IMR-90 (cell line): ENCODE measurements at regions not wholly inside any gene's neighbourhood (a gene's known extent, or its start where the extent isn't known, plus 50 kb on each side); places are given as distances from the start of the nearest gene placed in this dataset.

Experiments used
- ATAC-seq: fragments of 200-7000 bp; cut with Tn5 transposase; 2 replicates; pipeline ENCODE4 v1.9.1; 2020; ENCODE audit warnings: low read depth, mild to moderate bottlenecking, moderate library complexity
- BruUV-seq: library from RNA; stranded (reverse); fragments of 400-500 nt; replicated peaks from 2 replicates; lab custom pipeline; 2021; lab: Mats Ljungman, UMichigan
- CTCF ChIA-PET: fragments of 300-600 bp; formaldehyde crosslinking; extraction: SDS; loops from one replicate; lab custom pipeline; 2021; ENCODE audit warnings: antibody characterized with exemption; lab: Yijun Ruan, JAX
- POLR2A ChIA-PET: fragments of 300-600 bp; sonication (Branson Sonifier 250); formaldehyde crosslinking; loops from one replicate; lab custom pipeline; 2022; ENCODE audit warnings: antibody characterized with exemption; ENCODE audit not compliant: unreplicated experiment; lab: Charles Lee
- DNase-seq: peaks from one replicate; pipeline ENCODE4 v3.0.0; 2013
- H2AFZ ChIP-seq: replicated peaks from 2 replicates; pipeline ENCODE3; 2013; ENCODE audit warnings: low read length, mild to moderate bottlenecking; ENCODE audit not compliant: poor library complexity
- H2AK5ac ChIP-seq: 2 replicates; pipeline ENCODE4 v1.6.1; 2013; ENCODE audit warnings: low read depth, low read length, inconsistent platforms
- H2AK9ac ChIP-seq: replicated peaks from 2 replicates; pipeline ENCODE3; 2013; ENCODE audit warnings: mild to moderate bottlenecking, low read depth, low read length, moderate library complexity; ENCODE audit not compliant: poor library complexity
- H2BK120ac ChIP-seq: 2 replicates; pipeline ENCODE4 v1.6.1; 2013; ENCODE audit warnings: low read depth, low read length, inconsistent platforms
- H2BK15ac ChIP-seq: 3 replicates; pipeline ENCODE4 v1.6.1; 2013; ENCODE audit warnings: low read depth, low read length, inconsistent platforms
- H2BK20ac ChIP-seq: 2 replicates; pipeline ENCODE4 v1.6.1; 2013; ENCODE audit warnings: low read depth, mild to moderate bottlenecking, inconsistent platforms, low read length, moderate library complexity
- H2BK5ac ChIP-seq: 2 replicates; pipeline ENCODE4 v1.6.1; 2013; ENCODE audit warnings: mild to moderate bottlenecking, low read depth, low read length, inconsistent platforms; ENCODE audit not compliant: poor library complexity, severe bottlenecking
- H3K14ac ChIP-seq: replicated peaks from 2 replicates; pipeline ENCODE4 v1.6.1; 2013; ENCODE audit warnings: low read depth, low read length, inconsistent platforms
- H3K18ac ChIP-seq: 2 replicates; pipeline ENCODE4 v1.6.1; 2013; ENCODE audit warnings: low read depth, low read length, control low read depth
- H3K23ac ChIP-seq: 2 replicates; pipeline ENCODE4 v1.6.1; 2013; ENCODE audit warnings: low read depth, low read length, inconsistent platforms
- H3K27ac ChIP-seq: 2 replicates; pipeline ENCODE4 v1.5.1; 2013; ENCODE audit warnings: mild to moderate bottlenecking, control low read depth, low read length; ENCODE audit not compliant: insufficient read depth
- H3K27me3 ChIP-seq: 2 replicates; pipeline ENCODE4 v1.6.1; 2013; ENCODE audit warnings: low read length; ENCODE audit not compliant: control insufficient read depth, insufficient read depth
- H3K36me3 ChIP-seq: 2 replicates; pipeline ENCODE4 v1.6.1; 2013; ENCODE audit warnings: low read length, mixed read lengths; ENCODE audit not compliant: control insufficient read depth, insufficient read depth
- H3K4ac ChIP-seq: 2 replicates; pipeline ENCODE4 v1.6.1; 2013; ENCODE audit warnings: low read depth, low read length, inconsistent platforms
- H3K4me1 ChIP-seq: 2 replicates; pipeline ENCODE4 v1.6.1; 2013; ENCODE audit warnings: low read length, mixed read lengths; ENCODE audit not compliant: control insufficient read depth, insufficient read depth
- H3K4me2 ChIP-seq: 2 replicates; pipeline ENCODE4 v1.6.1; 2013; ENCODE audit warnings: low read depth, mild to moderate bottlenecking, control low read depth, low read length, moderate library complexity
- H3K4me3 ChIP-seq: 2 replicates; pipeline ENCODE4 v1.5.1; 2013; ENCODE audit warnings: low read depth, mild to moderate bottlenecking, control low read depth, low read length, moderate library complexity; ENCODE audit not compliant: insufficient read depth
- H3K56ac ChIP-seq: 2 replicates; pipeline ENCODE4 v1.6.1; 2013; ENCODE audit warnings: low read length, inconsistent platforms; ENCODE audit not compliant: insufficient read depth; ENCODE audit errors: extremely low read depth
- H3K79me1 ChIP-seq, 2 experiments: 2 replicates each; pipeline ENCODE4 v1.6.1; 2013; ENCODE audit warnings: low read length in 2 of 2, inconsistent platforms in 1 of 2, low read depth in 1 of 2
- H3K9ac ChIP-seq: 2 replicates; pipeline ENCODE4 v1.6.1; 2013; ENCODE audit warnings: low read depth, low read length, control low read depth
- H3K9me1 ChIP-seq: 2 replicates; pipeline ENCODE4 v1.6.1; 2013; ENCODE audit warnings: low read length, inconsistent platforms; ENCODE audit not compliant: insufficient read depth
- H3K9me3 ChIP-seq: 2 replicates; pipeline ENCODE4 v1.6.1; 2013; ENCODE audit warnings: low read length; ENCODE audit not compliant: control insufficient read depth, insufficient read depth
- H4K20me1 ChIP-seq: 2 replicates; pipeline ENCODE4 v1.6.1; 2013; ENCODE audit warnings: low read length, inconsistent platforms; ENCODE audit not compliant: insufficient read depth
- H4K5ac ChIP-seq: 2 replicates; pipeline ENCODE4 v1.6.1; 2013; ENCODE audit warnings: mild to moderate bottlenecking, low read depth, low read length, control low read depth
- H4K8ac ChIP-seq, 2 experiments: 2 replicates each; pipeline ENCODE4 v1.6.1; 2013; ENCODE audit warnings: low read depth in 2 of 2, low read length in 2 of 2, control low read depth in 1 of 2, inconsistent platforms in 1 of 2
- H4K91ac ChIP-seq: 2 replicates; pipeline ENCODE4 v1.6.1; 2013; ENCODE audit warnings: low read depth, low read length, inconsistent platforms; ENCODE audit not compliant: insufficient read depth
- CEBPB ChIP-seq: IDR thresholded peaks from 2 replicates; pipeline ENCODE4 v1.6.1; 2012; ENCODE audit warnings: low read depth, low read length, improper control_type of control experiment
- MAZ ChIP-seq: IDR thresholded peaks from 2 replicates; pipeline ENCODE4 v1.6.1; 2012; ENCODE audit warnings: low read depth, mild to moderate bottlenecking, low read length, improper control_type of control experiment, moderate library complexity, borderline replicate concordance
- RAD21 ChIP-seq: IDR thresholded peaks from 2 replicates; pipeline ENCODE4 v1.6.1; 2012; ENCODE audit warnings: low read length, improper control_type of control experiment
- SMC3 ChIP-seq: fragments of 150-350 bp; IDR thresholded peaks from 2 replicates; pipeline ENCODE4 v1.6.1; 2016; ENCODE audit warnings: low read depth, mild to moderate bottlenecking, antibody characterized with exemption, low read length, moderate library complexity
- WGBS, 2 experiments: methylation state at CpG; one replicate each; pipeline versions ENCODE4 v1.1.5 to v1.1.7; 2013; ENCODE audit warnings: missing lambda C conversion rate in 2 of 2; ENCODE audit not compliant: insufficient read length in 1 of 2; ENCODE audit errors: extremely low coverage in 2 of 2; 5-methylcytosine and 5-hydroxymethylcytosine counted together
- dilution Hi-C: fragments of 300-500 bp; cut with HindIII; formaldehyde crosslinking; loops from one replicate; pipeline ENCODE4 v1.14.3; 2018; ENCODE audit warnings: low sequenced_read_pairs; ENCODE audit not compliant: unreplicated experiment
- in situ Hi-C: fragments of 300-500 bp; cut with MboI; formaldehyde crosslinking; loops from 3 replicates; pipeline ENCODE4 v1.14.3; 2019; ENCODE audit warnings: low sequenced_read_pairs, inconsistent platforms, mixed read lengths
- intact Hi-C: fragments of 100-400 bp; cut with micrococcal nuclease; formaldehyde crosslinking; loops from 2 replicates; pipeline ENCODE4 v1.10.0; 2022
- TF ChIP-seq, protein P1 (sequence below): fragments of 150-350 bp; IDR thresholded peaks from 2 replicates; pipeline ENCODE4 v1.6.1; 2017; ENCODE audit warnings: mild to moderate bottlenecking, antibody characterized with exemption, low read length, low read depth
- TF ChIP-seq, protein P2 (sequence below): fragments of 150-350 bp; IDR thresholded peaks from 2 replicates; pipeline ENCODE4 v1.6.1; 2016; ENCODE audit warnings: low read depth, mild to moderate bottlenecking, low read length, moderate library complexity, borderline replicate concordance
- TF ChIP-seq, protein P3 (sequence below): conservative IDR thresholded peaks from 2 replicates; pipeline ENCODE4 v1.5.1; 2012; ENCODE audit warnings: mild to moderate bottlenecking, low read depth, low read length, improper control_type of control experiment

DNA sequence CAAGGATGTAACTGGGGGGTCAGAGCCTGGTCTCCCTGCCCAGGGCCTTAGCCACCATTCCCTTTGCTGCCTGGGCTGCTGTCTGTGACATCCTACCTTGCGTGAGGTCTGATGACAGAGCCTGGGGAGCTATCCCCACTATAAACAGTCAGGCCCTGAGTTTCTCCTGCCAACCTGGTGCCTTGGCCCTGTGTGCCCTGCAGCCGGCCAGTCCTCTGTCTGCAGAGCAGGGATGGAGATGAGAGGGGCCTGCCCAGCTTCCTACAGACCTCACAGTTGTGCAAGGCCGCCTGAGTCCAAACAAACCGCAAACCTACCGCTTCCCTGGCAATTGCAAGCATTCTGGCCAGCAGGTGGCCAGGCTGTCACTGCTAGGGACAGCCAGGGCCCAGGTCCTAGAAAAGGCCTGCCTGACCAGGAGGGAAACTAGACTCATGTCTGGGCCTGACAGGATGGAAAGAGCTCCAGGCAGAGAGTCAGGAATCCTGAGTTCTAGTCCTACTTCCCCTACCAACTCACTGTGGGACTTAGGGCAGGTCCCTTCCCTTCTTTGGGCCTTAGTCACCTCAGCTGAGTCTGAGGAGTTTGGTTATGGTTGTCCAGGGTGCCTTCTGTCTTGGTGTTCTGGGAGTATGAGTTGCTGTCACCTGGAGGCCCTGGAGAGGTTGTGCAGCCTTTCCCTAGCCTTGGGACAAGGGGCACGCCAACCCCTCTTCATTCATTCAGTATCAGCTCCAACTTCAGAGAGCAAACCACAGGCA, 86.2 kb downstream of the VEGFA start:
- no peak overlapping the region for H3K27ac ChIP-seq
- peak overlapping the region; percentile 31 for H2AK9ac ChIP-seq
- H3K4me1 ChIP-seq, result peaks cover 6% of the 10 kb centered on the region; the same call in 1 of the 2 replicates
- TF ChIP-seq, protein P1, sequence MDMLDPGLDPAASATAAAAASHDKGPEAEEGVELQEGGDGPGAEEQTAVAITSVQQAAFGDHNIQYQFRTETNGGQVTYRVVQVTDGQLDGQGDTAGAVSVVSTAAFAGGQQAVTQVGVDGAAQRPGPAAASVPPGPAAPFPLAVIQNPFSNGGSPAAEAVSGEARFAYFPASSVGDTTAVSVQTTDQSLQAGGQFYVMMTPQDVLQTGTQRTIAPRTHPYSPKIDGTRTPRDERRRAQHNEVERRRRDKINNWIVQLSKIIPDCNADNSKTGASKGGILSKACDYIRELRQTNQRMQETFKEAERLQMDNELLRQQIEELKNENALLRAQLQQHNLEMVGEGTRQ, result no peak
- TF ChIP-seq RAD21 (peak; percentile 25; the same call in 1 of the 2 replicates), SMC3 (0 out of 2 replicates have a peak, but pooled peaks have one; percentile 14), CEBPB (peak; percentile 37; the same call in 1 of the 2 replicates), MAZ (no peak)
- TF ChIP-seq, protein P2, sequence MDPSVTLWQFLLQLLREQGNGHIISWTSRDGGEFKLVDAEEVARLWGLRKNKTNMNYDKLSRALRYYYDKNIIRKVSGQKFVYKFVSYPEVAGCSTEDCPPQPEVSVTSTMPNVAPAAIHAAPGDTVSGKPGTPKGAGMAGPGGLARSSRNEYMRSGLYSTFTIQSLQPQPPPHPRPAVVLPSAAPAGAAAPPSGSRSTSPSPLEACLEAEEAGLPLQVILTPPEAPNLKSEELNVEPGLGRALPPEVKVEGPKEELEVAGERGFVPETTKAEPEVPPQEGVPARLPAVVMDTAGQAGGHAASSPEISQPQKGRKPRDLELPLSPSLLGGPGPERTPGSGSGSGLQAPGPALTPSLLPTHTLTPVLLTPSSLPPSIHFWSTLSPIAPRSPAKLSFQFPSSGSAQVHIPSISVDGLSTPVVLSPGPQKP, result no peak
- TF ChIP-seq, protein P3, sequence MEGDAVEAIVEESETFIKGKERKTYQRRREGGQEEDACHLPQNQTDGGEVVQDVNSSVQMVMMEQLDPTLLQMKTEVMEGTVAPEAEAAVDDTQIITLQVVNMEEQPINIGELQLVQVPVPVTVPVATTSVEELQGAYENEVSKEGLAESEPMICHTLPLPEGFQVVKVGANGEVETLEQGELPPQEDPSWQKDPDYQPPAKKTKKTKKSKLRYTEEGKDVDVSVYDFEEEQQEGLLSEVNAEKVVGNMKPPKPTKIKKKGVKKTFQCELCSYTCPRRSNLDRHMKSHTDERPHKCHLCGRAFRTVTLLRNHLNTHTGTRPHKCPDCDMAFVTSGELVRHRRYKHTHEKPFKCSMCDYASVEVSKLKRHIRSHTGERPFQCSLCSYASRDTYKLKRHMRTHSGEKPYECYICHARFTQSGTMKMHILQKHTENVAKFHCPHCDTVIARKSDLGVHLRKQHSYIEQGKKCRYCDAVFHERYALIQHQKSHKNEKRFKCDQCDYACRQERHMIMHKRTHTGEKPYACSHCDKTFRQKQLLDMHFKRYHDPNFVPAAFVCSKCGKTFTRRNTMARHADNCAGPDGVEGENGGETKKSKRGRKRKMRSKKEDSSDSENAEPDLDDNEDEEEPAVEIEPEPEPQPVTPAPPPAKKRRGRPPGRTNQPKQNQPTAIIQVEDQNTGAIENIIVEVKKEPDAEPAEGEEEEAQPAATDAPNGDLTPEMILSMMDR, result peak; percentile 29; the same call in 1 of the 2 replicates
- H2BK5ac ChIP-seq, result no peak overlapping the region
- intact Hi-C loops (no loop called here), dilution Hi-C loops (no loop called here), in situ Hi-C loops (no loop called here)
- H2BK15ac ChIP-seq, result no peak overlapping the region
- ATAC-seq (no peak; the same call in none of the 2 replicates), DNase-seq (peak; percentile 40)
- H2BK120ac ChIP-seq, result no peak overlapping the region
- H4K8ac ChIP-seq, result no peak overlapping the region
- ChIA-PET CTCF (interaction anchor here (0.9 to 1.2 kb wide), 2 partner anchors 10 to 65 kb away, joined by 3 read pairs; no protein-coding TSS in a partner anchor), POLR2A (no interaction called here)
- no peaks in the 10 kb centered on the region for H3K79me1 ChIP-seq
- H3K23ac ChIP-seq, result no peak overlapping the region
- BruUV-seq, result no TSS peak
- no peak overlapping the region for H4K5ac ChIP-seq
- H3K9me1 ChIP-seq, result no peaks in the 10 kb centered on the region; the same call in 1 of the 2 replicates
- no peak overlapping the region for H3K18ac ChIP-seq
- no peak overlapping the region for H3K4me3 ChIP-seq
- H2BK20ac ChIP-seq, result no peak overlapping the region
- H3K4me2 ChIP-seq, result no peak overlapping the region
- H2AK5ac ChIP-seq, result no peak overlapping the region
- peaks cover 11% of the 10 kb centered on the region for H3K27me3 ChIP-seq
- H4K91ac ChIP-seq, result peak overlapping the region; percentile 5; the same call in 1 of the 2 replicates
- no CpG with 5 or more reads among the region's 6 CpGs for WGBS, 2 experiments
- no peaks in the 10 kb centered on the region for H4K20me1 ChIP-seq
- no peak overlapping the region; the same call in 1 of the 2 replicates for H3K4ac ChIP-seq
- no peaks in the 10 kb centered on the region for H3K36me3 ChIP-seq
- no peak overlapping the region for H3K9ac ChIP-seq
- peak overlapping the region; percentile 3 for H2AFZ ChIP-seq
- no peaks in the 10 kb centered on the region for H3K9me3 ChIP-seq
- H3K56ac ChIP-seq, result no peak overlapping the region
- no peak overlapping the region for H3K14ac ChIP-seq
